GM20000 (cell line): ENCODE measurements at regions not wholly inside any gene's neighbourhood (a gene's known extent, or its start where the extent isn't known, plus 50 kb on each side); places are given as distances from the start of the nearest gene placed in this dataset.

Experiments used
- DNase-seq: peaks from one replicate; pipeline ENCODE4 v3.0.0; 2012; ENCODE audit warnings: low spot score
- CTCF ChIP-seq: IDR thresholded peaks from 2 replicates; pipeline ENCODE4 v1.5.1; 2012; ENCODE audit warnings: mild to moderate bottlenecking, control low read depth; ENCODE audit errors: extremely low read depth, missing control alignments

DNA sequence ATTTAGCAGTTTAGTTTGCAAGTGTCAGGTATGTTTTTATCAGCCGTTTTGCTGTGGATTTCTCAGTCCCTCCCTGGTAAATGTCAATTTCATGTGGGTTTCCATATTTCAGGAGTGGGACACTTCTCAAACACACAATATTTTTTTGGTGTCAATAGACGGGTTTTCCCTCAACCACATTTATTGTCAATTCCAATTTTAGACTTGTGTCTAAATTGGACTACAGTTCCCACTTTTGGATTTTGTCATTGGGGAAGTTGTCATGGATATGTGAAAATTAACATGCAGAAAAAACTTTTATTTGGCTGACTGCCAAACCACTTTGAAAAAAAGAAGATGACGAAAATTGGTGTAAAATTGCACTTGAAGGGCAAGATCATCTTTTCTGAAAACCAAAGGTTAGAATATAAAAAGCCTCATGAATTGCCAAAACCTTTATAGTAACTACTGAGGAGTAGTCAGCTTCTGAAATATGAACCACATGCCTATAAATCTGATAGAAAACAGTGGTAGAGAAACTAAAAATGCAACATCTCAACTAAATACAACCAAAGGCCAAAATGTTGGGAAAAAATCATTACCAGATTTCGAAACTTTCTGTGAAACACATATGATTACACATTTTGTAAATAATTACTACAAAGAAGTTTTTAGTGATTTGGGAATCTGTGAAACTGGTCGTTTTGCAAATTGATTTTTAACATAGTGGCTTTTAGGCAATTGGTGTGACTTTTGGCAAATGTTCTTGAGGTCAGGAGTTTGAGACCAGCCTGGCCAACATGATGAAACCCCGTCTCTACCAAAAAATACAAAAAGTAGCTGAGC lies 106.4 kb downstream of the BCL2L11 start:
- no peak for DNase-seq
- no peak for TF ChIP-seq CTCF

- TF ChIP-seq CTCF, result no peak
- no peak for DNase-seq
These were observed 107.0 kb downstream of the BCL2L11 start for GRCh38 chr2:111227716-111228141.

GRCh38 chr2:111231532-111232252 lies 111.0 kb downstream of the BCL2L11 start:
- DNase-seq, result no peak
- TF ChIP-seq CTCF, result no peak

GRCh38 chr2:111235192-111236015 lies 114.7 kb downstream of the BCL2L11 start:
- no peak for TF ChIP-seq CTCF

GRCh38 chr2:111236025-111236424 lies 115.3 kb downstream of the BCL2L11 start:
- no peak for DNase-seq
- TF ChIP-seq CTCF, result no peak

More at GRCh38 chr2:111235192-111236015, 114.7 kb downstream of the BCL2L11 start:
- no peak for DNase-seq

GRCh38 chr2:111238296-111238695 lies 117.6 kb downstream of the BCL2L11 start:
- no peak for TF ChIP-seq CTCF
- no peak for DNase-seq
